GM18861 (cell line): ENCODE measurements at regions not wholly inside any gene's neighbourhood (a gene's known extent, or its start where the extent isn't known, plus 50 kb on each side); places are given as distances from the start of the nearest gene placed in this dataset.
"Not testable (repeated sequence)": the region's sequence is repeated elsewhere in the genome, so short reads cannot be mapped to it uniquely, and the experiment has no call there.

Experiments
- ATAC-seq: cut with Tn5 transposase; IDR thresholded peaks from one replicate; pipeline ENCODE4 v1.9.1; 2021; ENCODE audit not compliant: unreplicated experiment

DNA sequence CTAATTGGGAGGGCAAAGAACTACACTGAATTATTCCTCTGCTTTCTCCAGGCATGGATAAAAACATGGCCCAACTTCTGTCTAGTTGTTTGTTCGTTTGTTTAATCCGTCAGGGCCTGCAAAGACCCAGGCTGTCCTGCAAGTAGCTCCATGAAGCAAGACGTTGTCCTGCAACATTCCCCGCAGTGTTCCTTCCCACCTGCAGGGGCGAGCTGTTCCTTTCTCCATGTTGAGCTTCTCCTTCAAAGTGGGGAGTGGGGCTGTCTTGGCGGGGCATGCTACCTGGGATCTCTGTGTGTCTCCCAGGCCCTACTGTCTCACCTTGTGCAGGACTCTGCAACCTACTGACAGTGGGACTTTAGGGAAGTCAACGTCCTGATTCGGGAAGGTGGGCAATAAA is 264.0 kb upstream of the SMIM21 start:
- ATAC-seq: no peak

DNA sequence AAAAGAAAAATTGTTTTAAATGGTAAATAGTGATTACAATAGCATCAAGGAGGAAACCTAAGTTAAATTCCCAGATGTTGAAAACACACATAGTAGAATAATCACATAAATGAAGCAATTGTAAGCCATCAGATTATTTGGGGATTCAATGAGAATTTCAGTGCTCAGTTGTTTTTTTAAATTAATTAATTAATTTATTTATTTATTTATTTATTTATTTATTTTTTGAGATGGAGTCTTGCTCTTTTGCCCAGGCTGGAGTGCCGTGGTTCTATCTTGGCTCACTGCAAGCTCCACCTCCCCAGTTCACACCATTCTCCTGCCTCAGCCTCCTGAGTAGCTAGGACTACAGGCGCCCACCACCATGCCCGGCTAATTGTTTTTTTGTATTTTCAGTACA is 262.8 kb upstream of the SMIM21 start:
- not testable (repeated sequence) for ATAC-seq

DNA sequence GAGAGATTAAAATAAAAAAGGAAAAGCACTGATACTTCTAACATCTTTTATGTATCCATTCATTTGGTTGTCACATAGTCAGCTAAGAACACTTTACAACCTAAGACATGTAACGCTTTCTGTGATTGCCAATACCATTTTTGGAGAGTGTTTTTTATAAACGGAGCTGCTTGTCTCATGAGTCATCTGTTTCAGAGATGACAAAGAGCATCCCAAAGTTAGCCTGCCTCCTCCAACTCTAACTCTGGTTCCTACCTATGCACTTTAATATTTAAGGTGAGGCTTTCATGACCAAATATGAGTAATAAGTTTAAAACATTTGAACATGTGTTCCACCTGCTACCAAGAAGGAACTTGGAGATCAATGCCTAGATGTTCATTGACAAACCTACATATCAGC is 260.1 kb upstream of the SMIM21 start:
- no peak for ATAC-seq

DNA sequence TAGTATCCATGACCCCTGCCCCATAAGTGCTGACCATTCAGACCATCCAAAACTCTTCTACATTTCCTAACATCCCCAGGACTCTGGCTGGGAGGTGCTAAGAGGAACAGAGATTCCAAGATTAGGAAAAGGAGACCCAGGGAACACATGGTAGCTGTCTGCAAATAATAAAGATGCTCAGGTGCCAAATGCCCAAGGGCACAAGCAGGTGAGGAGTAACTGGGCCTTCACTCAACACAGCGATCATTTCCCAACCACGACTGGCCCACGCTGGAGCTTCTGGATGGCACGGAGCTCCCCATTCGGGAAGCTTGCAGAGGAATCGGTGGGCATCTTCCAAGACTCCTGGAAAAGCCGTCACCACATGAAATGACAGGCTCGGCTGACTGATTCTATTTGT is 255.9 kb upstream of the SMIM21 start:
- no peak for ATAC-seq

DNA sequence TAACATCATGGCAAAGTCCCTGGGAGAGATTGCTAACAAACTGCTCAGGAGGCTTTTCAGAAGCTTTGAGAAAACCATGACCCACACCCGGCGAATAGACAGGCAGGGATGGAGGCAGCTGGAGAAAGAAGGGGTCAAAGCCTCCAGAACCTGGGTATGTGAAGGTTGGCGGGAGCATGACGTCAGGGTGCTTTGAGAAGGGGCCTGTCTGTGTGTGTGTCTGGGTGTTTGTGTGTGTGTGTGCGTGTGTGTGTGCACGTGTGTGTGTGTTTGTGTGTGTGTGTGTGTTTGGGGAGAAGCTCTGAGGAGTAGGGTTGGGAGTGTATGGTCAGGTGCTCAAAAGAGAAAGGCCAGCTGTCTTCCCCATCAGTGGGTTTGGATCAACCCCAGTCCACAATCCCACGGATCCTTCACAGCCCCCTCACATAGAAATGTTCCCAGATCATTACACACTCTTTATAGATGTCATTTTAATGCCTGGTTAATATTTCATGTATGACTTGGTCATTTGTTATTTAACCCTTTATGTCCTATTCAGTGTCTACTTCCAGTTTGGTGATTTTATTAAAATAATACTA is 254.1 kb upstream of the SMIM21 start:
- ATAC-seq: no peak

DNA sequence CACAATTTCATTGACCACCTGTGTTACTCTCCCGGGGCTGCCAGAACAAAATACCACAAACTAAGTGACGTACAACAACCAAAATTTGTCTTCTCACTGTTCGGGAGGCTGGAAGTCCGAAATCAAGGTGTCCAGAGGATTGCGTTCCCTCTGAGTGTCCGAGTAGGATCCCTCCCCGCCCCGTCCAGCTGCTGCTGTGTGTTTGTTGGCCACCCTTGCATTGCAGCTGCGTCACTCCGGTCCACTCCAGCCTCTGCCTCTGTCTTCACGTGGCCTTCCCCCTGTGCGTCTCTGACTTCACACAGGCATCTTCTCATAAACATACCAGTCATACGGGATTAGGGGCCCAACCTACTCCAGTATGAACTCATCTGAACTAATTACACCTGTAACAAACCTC is 251.8 kb upstream of the SMIM21 start:
- no peak for ATAC-seq

DNA sequence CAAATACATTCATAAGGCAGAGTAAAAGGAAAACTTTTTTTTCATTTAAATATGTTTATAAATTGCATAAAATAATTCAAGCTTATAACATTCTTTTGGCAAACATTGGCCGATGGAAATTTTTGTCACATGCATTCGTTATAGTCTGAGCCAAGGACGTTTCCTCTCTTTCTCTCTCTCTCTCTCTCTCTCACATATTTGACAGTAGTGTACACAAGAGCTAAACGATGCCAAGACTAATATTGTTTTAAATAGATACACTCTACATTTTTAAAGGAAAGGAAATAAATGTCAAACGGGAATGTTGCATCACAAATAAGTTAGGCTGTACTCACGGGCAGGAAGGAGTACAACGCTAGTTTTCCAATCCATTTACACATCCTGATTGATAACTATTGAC is 251.1 kb upstream of the SMIM21 start:
- ATAC-seq: no peak

DNA sequence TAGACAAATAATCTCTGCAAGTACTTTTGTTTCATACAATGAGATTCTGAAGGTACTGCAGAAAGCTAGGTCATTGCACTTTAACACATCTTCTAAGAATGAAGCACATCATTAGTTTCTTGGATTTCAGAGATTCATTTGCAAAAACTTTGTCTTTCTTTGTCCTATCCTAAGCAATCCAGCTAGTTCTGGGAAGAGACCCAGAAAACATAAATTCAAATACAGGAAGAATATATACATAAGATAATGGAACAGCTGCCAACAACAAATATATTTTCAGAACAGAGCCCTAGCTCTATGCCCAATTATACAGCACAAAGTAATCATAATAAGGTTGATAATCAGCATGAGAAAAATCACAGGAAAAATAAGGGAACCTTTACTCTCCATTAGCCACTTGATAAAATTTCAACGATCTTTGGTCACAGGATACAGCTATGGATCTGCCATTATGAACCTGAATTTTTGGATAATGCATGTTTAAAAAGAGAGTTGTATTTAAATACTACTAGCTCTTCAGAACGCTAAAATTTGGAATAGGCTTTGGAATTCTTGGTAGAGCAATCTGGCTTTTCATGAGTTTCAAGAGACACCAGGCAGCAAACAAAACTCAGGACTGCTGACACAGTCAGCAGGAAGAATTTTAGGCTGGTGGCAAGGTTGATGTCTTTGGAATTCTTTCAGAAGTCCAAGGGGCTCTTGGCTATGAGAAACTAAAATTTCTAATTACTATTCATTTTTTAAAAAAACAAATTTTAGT is 250.4 kb upstream of the SMIM21 start:
- ATAC-seq: no peak

DNA sequence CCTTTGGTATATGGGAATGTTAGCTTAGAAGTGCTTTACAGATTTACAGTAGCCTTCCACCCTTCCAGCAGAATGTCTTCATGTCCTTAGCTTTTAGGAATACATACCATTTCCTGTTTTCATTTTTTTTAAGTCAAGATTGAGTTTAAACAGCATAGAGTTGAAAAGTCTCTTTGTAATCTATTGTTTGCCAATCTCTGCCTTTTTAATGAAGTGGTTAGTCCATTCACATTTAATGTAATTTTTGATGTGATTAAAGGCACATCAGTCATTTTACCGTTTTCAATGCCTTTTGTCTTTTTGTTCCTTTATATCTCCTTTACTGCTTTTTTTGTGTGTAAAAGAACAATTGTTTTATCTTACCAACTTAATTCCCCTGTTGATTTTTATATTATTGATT is 233.4 kb upstream of the SMIM21 start:
- ATAC-seq: no peak

DNA sequence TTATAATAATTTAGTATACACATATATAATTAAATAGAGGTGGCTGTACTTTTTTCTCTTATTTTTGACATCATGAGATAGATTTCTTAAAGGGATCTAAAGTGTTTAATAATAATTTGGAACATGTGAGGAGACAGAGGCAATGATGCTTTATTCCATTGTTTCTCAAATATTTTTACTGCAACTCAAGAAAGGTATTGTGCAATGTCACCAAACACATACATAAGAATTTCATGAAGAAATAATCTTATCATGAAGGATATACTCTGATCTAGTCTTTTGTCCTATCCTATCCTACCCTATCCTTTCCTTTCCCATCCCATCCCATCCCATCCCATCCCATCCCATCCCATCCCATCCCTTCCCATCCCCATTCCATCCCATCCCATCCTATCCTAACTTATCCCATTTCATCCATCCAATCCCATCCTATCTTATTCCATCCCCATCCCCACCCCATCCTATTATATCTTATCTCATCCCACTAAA is 232.1 kb upstream of the SMIM21 start:
- no peak for ATAC-seq

DNA sequence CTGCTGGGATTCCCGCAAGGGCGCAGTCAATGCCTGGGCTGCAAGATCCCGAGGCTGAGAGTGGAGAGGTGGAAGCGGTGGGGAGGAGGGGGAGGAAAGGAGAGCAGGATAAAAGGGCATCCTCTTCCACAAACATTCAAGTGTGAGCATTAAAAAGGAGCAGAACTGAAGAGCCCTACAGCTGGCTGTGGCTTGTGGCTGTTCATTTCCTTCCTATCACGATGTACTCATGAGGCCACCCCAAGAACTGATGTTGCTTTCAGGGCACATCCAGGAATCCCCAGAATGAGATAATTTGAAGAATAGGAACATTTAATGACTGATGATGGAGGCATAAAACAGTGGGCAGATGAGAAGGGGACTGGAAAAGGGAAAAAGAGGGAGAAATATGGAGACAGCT is 230.8 kb upstream of the SMIM21 start:
- ATAC-seq: no peak

DNA sequence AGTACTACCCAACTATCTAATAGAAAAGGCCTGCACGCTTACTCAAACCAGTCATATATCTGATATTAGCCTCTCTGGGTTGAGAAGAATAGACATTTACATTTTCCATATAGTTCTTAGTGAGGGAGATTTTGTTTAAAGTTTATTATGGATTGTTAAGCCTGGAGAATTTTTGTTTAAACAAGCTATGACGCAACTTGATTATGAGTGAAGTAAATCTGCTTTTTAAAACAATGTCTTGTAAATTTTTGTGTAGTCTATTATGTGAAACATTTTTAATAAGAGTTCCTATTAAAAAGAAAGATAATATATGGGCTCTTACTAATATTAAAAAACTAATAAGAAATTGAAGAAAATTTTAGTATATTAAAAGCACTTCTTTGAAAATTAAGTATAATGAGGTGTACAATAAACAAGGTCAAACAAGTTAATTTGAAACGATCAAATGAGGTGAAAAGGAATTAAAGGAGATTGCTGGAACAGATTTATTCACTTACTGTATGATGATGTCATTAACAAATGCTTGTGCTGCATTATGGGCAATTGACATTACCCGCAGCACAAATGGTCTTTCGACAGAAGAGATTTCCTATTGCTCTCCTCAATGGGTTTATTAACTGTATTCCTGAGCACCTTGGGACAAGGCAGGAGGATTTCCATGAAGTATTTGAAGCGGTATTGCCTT is 229.2 kb upstream of the SMIM21 start:
- no peak for ATAC-seq

DNA sequence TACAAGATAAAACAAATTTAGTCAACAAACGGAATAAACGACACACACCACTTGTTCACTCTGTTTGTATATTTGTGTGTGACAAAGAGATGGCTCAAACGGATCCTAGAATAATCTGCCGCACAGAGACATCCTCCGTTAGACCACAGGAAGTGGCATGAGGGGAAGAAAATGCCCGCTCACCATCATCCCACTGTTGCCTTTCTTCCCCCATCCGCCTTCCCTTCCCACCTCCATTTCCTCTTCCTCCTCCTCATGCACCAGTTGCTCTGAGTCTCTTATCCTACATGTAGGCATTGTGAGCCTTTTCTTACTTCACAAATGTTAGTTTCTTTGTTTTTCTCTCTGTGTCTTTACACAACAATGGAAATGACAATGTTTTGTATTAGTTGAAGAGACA is 228.5 kb upstream of the SMIM21 start:
- no peak for ATAC-seq

DNA sequence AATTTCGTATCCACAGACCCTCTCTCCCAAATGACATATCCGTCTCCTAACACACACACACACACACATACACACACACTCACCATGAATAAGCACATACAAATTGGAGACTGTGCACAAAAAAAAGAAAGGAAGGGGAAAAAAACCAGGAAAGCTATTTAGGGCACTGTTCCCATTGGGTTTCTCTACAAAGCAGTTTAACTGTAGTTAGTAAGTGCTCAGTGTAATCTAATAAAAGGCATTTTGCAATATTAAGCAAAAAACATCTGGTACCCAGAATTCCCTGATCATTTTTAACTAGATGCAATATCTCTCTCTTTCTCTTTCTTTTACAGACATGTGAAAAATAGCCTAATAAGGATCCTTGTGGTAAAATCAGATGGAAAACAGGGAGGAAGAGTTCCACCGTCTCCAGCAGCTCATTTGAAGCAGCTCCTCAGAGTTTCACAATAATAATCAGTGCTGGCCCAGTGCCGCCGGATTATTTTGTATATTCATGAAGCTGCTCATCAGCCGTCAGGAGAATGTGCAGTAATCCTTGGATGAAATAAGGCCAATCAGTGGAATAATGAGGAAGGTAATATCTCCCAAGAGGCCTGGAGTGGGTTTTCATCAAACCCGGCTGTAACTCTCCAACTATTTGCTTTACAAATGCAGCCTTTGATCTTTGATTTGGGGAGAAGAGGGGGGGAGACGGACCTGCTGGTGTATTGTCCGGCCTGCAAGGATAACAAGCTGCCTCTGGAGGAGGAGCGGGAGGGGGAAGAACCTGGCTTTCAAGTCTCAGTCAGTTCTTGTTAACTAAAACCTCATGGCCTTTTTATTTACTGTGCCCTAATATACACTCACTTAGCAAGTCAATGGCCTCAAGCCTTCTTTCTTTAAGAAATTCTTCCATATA is 227.6 kb upstream of the SMIM21 start:
- ATAC-seq: no peak

DNA sequence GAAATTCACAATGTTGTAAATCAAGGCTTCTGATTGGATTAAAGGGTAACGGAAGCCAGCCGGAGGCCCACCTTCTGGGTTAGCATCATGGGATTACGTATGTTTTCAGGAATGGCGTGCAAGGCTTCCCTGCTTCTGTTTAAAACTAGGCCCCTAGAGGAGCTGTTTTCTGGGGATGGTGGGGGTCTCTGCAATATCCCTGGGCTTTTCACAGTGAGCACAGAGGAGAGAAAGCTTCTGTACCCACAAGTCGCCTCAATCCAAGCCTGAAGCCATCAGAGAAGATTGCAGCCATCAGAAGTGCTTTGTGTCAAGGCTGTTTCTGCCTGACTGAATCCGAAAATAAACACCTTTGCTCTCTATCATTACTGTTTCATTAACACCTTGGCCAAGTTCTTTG is 226.9 kb upstream of the SMIM21 start:
- ATAC-seq: no peak

DNA sequence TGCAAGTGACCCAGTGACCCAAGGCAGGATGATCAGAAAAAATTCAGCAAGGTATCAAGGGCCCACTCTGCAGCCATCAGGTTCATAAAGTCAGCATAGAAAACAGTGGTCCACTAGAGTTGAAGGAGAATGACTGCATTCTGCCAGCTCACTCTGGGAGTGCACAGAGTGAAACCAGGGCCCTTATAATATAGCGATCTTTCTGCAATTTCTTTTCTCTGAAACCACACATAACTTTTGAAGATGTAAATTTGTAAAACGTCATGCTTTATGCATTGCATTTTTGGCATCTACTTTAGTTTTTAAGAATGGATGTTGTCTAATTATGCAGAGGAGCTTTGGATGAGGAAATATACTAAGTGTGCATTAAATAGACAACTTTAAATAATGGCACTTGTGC is 225.0 kb upstream of the SMIM21 start:
- ATAC-seq: no peak

DNA sequence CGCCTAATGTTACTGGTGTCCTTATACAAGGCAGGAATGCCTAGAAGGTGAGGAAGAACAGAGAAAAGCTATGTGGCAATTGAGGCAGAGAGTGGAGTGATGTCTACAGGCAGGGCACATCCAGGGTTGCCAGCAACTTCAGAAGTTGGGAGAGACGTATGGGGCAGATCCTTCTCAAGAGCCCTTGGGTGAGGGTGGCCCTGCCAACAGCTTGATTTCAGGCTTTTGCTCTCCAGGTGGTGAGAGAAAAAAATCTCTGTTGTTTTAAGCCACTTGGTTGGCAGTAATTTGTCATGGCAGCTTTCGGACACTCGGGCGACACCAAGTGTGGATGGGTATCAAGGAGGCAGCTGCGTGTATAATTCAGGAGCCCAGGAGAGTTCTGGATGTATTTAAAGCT is 217.4 kb upstream of the SMIM21 start:
- ATAC-seq: no peak

DNA sequence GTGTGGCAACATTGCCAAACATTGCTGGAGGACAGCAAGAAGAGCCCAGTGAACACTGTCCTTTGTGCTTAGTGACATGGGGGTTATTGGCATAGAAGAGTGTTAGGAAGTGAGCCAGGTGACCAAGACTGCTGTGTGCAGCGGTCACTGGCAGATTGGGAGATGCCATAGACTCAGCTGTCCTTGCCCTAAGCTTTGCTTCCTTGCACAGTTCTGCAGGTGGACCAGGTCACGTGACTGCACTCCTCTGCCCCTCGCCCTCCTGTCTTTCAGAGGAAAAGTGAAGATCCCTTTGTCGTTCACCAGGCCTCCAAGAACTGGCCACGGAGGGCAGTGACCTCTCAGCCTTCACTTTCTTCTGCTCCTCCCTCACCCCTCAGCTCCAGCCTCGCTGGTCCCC is 215.6 kb upstream of the SMIM21 start:
- ATAC-seq: no peak

DNA sequence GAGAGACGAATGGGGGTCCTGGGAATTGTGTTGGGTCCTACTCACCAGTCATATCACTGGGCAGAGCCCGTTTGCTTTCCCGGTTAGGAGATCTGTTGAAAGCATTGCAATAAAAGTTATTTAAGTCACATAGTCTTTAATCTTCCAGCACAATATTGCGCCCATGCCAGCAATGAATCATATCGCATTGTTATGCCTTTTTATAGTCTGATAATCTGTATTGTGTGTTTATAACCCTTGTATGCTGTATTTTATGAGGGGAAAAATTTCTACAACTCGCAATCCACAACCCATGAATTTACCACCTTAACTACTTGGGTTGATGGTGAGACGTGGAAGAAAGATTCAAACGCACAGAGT is 211.9 kb upstream of the SMIM21 start:
- ATAC-seq: no peak

DNA sequence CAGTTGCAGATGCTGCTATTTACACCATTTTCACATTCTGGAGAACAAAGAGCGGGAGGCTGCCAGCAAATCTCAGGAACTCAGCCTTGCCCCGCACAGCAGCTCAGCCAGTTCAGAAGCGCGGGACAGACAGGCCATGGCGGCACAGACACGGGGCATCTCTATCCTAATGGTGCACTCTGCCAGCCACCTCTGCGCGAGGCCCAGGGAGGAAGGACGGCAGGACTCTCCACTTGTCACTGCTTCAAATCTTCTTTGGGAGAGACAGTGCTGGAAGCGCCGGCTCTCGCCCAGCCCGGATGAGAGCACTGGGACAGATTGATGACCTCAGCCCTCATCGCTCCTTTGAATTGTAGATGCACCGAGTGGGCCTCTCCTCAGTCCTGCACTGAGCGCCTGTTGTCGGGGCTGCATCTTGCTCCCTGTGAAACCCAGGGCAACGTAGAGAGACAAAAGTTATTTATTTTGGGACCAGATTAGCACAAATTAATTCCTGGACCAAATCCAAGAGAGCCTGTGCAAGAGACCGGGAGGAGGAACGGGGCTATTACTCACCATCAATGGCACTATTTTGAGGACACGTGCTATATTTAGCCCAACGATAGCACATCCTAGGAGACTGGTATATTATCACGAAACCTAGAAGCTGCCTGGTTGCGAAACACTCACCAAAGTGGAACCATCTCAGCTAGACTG is 211.4 kb upstream of the SMIM21 start:
- ATAC-seq: no peak
